Colonic mucosa (tissue), 4 donors: ENCODE measurements at regions not wholly inside any gene's neighbourhood (a gene's known extent, or its start where the extent isn't known, plus 50 kb on each side); places are given as distances from the start of the nearest gene placed in this dataset.

Experiments
- DNase-seq: peaks from one replicate; pipeline ENCODE4 v3.0.0-alpha.2; 2020
- H3K27ac ChIP-seq: fragments of 200-600 bp; one replicate; pipeline ENCODE4 v1.8.0; 2021
- H3K27me3 ChIP-seq: fragments of 200-600 bp; one replicate; pipeline ENCODE4 v1.8.0; 2021
- H3K36me3 ChIP-seq: fragments of 200-600 bp; one replicate; pipeline ENCODE4 v1.8.0; 2021
- H3K4me1 ChIP-seq: fragments of 200-600 bp; one replicate; pipeline ENCODE4 v1.8.0; 2021; ENCODE audit warnings: mild to moderate bottlenecking
- H3K4me3 ChIP-seq: fragments of 200-600 bp; one replicate; pipeline ENCODE4 v1.8.0; 2021
- H3K9ac ChIP-seq, 2 donors: one replicate each; pipeline ENCODE4 v1.7.0; 2013; ENCODE audit warnings: control low read depth in 2 of 2, low read depth in 2 of 2, low read length in 2 of 2
- H3K9me3 ChIP-seq: fragments of 200-600 bp; one replicate; pipeline ENCODE4 v1.8.0; 2021
- CTCF ChIP-seq: fragments of 200-600 bp; IDR thresholded peaks from one replicate; pipeline ENCODE4 v1.8.0; 2022; ENCODE audit warnings: antibody characterized with exemption, mild to moderate bottlenecking
- intact Hi-C: fragments of 100-400 bp; cut with DNase I; formaldehyde crosslinking; loops from one replicate; pipeline ENCODE4 v1.14.1; 2022
- donor health status: healthy.
- donor health status: DM: no; HTN: no; CAD: no.
- donor health status: DM: no; HTN: no; CAD: no.

DNA sequence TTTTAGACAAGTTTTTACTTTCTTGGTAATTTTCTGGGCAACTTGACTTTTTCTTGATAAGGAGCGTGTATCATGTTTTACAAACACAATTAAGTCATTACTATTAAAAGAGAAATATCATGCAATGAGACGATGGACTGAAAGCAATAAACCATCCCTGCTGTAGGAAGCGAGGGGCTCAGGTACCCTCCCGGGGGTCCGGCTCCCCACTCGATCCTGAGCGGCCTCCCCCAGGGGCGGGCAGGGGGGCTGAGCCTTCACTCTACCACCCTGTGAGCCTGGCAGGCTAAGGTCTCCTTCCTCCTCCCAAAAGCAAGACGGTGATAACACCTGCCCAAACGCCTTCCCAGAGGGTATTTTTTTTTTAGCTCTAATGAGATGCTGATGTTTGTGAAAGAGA is 51.8 kb upstream of the ADGRA1 start:
- Histone ChIP-seq H3K9me3 (no peaks in the 10 kb centered on the region), H3K36me3 (no peaks in the 10 kb centered on the region), H3K4me1 (no peaks in the 10 kb centered on the region), H3K27ac (no peak overlapping the region), H3K27me3 (peaks cover 7% of the 10 kb centered on the region), H3K9ac (no peak overlapping the region), H3K4me3 (no peak overlapping the region)
- intact Hi-C loops: no loop called here
- no peak for DNase-seq
- TF ChIP-seq CTCF: no peak

- Histone ChIP-seq H3K4me3 (no peak overlapping the region), H3K27me3 (peaks cover 7% of the 10 kb centered on the region), H3K9me3 (no peaks in the 10 kb centered on the region), H3K27ac (no peak overlapping the region), H3K4me1 (no peaks in the 10 kb centered on the region), H3K9ac (no peak overlapping the region), H3K36me3 (no peaks in the 10 kb centered on the region)
- no peak for TF ChIP-seq CTCF
- intact Hi-C loops: no loop called here
- DNase-seq: no peak
Observed at GRCh38 chr10:133034762-133035161, 53.0 kb upstream of the ADGRA1 start.

- Histone ChIP-seq H3K9me3 (no peaks in the 10 kb centered on the region), H3K4me3 (no peak overlapping the region), H3K27me3 (peaks cover 2% of the 10 kb centered on the region), H3K4me1 (no peaks in the 10 kb centered on the region), H3K27ac (no peak overlapping the region), H3K36me3 (no peaks in the 10 kb centered on the region), H3K9ac (no peak overlapping the region)
- no peak for TF ChIP-seq CTCF
- intact Hi-C loops: no loop called here
- no peak for DNase-seq
Observed at GRCh38 chr10:133034092-133034491, 53.6 kb upstream of the ADGRA1 start.

GRCh38 chr10:133033742-133034048 is 54.0 kb upstream of the ADGRA1 start:
- H3K27ac ChIP-seq: no peak overlapping the region
- no peaks in the 10 kb centered on the region for H3K9me3 ChIP-seq
- H3K27me3 ChIP-seq: no peaks in the 10 kb centered on the region
- H3K4me1 ChIP-seq: no peaks in the 10 kb centered on the region
- intact Hi-C loops: no loop called here
- TF ChIP-seq CTCF: no peak
- H3K36me3 ChIP-seq: no peaks in the 10 kb centered on the region
- no peak overlapping the region for H3K4me3 ChIP-seq
- DNase-seq: no peak
- H3K9ac ChIP-seq: no peak overlapping the region

- Histone ChIP-seq H3K9ac (no peak overlapping the region), H3K4me3 (no peak overlapping the region), H3K27ac (no peak overlapping the region), H3K9me3 (no peaks in the 10 kb centered on the region), H3K4me1 (no peaks in the 10 kb centered on the region), H3K27me3 (no peaks in the 10 kb centered on the region), H3K36me3 (no peaks in the 10 kb centered on the region)
- TF ChIP-seq CTCF: no peak
- intact Hi-C loops: no loop called here
- DNase-seq: no peak
Observed at GRCh38 chr10:133032976-133033741, 54.6 kb upstream of the ADGRA1 start.
